ENCODE measurements at regions not wholly inside any gene's neighbourhood (a gene's known extent, or its start where the extent isn't known, plus 50 kb on each side); places are given as distances from the start of the nearest gene placed in this dataset.
"Not testable (repeated sequence)": the region's sequence is repeated elsewhere in the genome, so short reads cannot be mapped to it uniquely, and the experiment has no call there.

DNA sequence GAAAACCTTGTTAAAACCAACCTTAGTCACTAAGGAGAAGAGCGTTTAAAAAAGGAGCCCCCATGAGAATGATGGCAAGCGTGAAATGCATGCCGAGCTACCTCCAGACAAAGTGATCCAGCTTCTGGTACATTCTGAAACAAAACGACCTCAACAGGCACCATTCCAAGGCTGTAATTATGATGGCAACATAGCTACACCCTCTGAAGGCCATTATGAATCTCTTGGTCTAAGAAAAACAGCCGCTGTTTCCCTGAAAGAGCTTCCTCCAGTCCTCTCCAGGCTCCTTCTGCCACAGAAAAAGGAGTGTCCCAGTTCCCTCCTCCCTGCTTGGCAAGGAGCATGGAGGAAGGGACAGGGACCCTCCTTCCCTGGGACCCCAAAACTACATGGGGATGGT, 50.0 kb upstream of the ABLIM1 start:
- no peak for DNase-seq (ENCODE audit: low read depth, low spot score)
- no CpG with 5 or more reads among the region's 5 CpGs for WGBS (ENCODE audit: insufficient coverage, insufficient read length)

GRCh38 chr10:114708717-114709335, 50.8 kb upstream of the ABLIM1 start:
- H3K4me3 ChIP-seq (ENCODE audit: low read length), result no peak overlapping the region
- no peaks in the 10 kb centered on the region for H3K9me3 ChIP-seq (ENCODE audit: control insufficient read depth, insufficient read depth, low read length)
- no peak overlapping the region for H3K27ac ChIP-seq (ENCODE audit: low read length)
- no CpG with 5 or more reads among the region's 5 CpGs for WGBS (ENCODE audit: insufficient coverage, insufficient read length)
- H3K27me3 ChIP-seq (ENCODE audit: control insufficient read depth, insufficient read depth, low read length), result no peaks in the 10 kb centered on the region
- no peaks in the 10 kb centered on the region for H3K36me3 ChIP-seq (ENCODE audit: control insufficient read depth, insufficient read depth, low read length)
- DNase-seq (ENCODE audit: low read depth, low spot score), result no peak
- 0 out of 2 replicates have a peak, but pooled peaks cover 1% of the 10 kb centered on the region for H3K4me1 ChIP-seq (ENCODE audit: control insufficient read depth, insufficient read depth, low read length)

More for the DNA sequence above, 50.0 kb upstream of the ABLIM1 start:
- H3K27ac ChIP-seq (ENCODE audit: low read length), result no peak overlapping the region
- no peaks in the 10 kb centered on the region for H3K9me3 ChIP-seq (ENCODE audit: control insufficient read depth, insufficient read depth, low read length)
- H3K4me1 ChIP-seq (ENCODE audit: control insufficient read depth, insufficient read depth, low read length), result 0 out of 2 replicates have a peak, but pooled peaks cover 1% of the 10 kb centered on the region
- no peak overlapping the region for H3K4me3 ChIP-seq (ENCODE audit: low read length)
- H3K27me3 ChIP-seq (ENCODE audit: control insufficient read depth, insufficient read depth, low read length), result no peaks in the 10 kb centered on the region
- H3K36me3 ChIP-seq (ENCODE audit: control insufficient read depth, insufficient read depth, low read length), result no peaks in the 10 kb centered on the region

DNA sequence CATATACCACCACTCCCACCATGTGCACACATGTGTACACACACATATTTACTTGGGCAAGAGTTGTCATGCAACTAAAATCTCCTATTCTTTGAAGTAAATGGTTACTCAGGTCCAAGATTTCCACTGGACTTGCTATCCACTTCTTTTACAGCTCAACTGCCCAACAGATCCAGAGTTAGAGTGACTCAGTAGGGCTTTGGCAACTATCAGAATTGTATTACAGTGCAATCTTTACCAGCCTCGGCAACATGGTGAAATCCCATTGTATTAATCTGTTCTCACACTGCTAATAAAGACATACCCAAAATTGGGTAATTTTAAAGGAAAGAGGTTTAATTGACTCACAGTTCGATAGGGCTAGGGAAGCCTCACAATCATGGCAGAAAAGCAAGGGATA, 51.9 kb upstream of the ABLIM1 start:
- peaks cover 3% of the 10 kb centered on the region; the same call in 1 of the 2 replicates for H3K4me1 ChIP-seq (ENCODE audit: control insufficient read depth, insufficient read depth, low read length)
- H3K9me3 ChIP-seq (ENCODE audit: control insufficient read depth, insufficient read depth, low read length), result no peaks in the 10 kb centered on the region
- no peak overlapping the region for H3K27ac ChIP-seq (ENCODE audit: low read length)
- H3K4me3 ChIP-seq (ENCODE audit: low read length), result no peak overlapping the region
- H3K27me3 ChIP-seq (ENCODE audit: control insufficient read depth, insufficient read depth, low read length), result no peaks in the 10 kb centered on the region
- WGBS (ENCODE audit: insufficient coverage, insufficient read length), result no CpG with 5 or more reads among the region's 2 CpGs
- no peak for DNase-seq (ENCODE audit: low read depth, low spot score)
- no peaks in the 10 kb centered on the region for H3K36me3 ChIP-seq (ENCODE audit: control insufficient read depth, insufficient read depth, low read length)

GRCh38 chr10:114711176-114711868, 53.2 kb upstream of the ABLIM1 start:
- no CpG with 5 or more reads among the region's 5 CpGs for WGBS (ENCODE audit: insufficient coverage, insufficient read length)
- Histone ChIP-seq H3K27ac (ENCODE audit: low read length) (no peak overlapping the region), H3K4me1 (ENCODE audit: control insufficient read depth, insufficient read depth, low read length) (peaks cover 3% of the 10 kb centered on the region; the same call in 1 of the 2 replicates), H3K9me3 (ENCODE audit: control insufficient read depth, insufficient read depth, low read length) (no peaks in the 10 kb centered on the region), H3K36me3 (ENCODE audit: control insufficient read depth, insufficient read depth, low read length) (no peaks in the 10 kb centered on the region), H3K27me3 (ENCODE audit: control insufficient read depth, insufficient read depth, low read length) (no peaks in the 10 kb centered on the region), H3K4me3 (ENCODE audit: low read length) (no peak overlapping the region)
- DNase-seq (ENCODE audit: low read depth, low spot score), result no peak

- H3K27me3 ChIP-seq (ENCODE audit: control insufficient read depth, insufficient read depth, low read length), result no peaks in the 10 kb centered on the region
- no peaks in the 10 kb centered on the region for H3K9me3 ChIP-seq (ENCODE audit: control insufficient read depth, insufficient read depth, low read length)
- H3K27ac ChIP-seq (ENCODE audit: low read length), result no peak overlapping the region
- no peak for DNase-seq (ENCODE audit: low read depth, low spot score)
- H3K4me1 ChIP-seq (ENCODE audit: control insufficient read depth, insufficient read depth, low read length), result peaks cover 3% of the 10 kb centered on the region; the same call in 1 of the 2 replicates
- WGBS (ENCODE audit: insufficient coverage, insufficient read length), result no CpG with 5 or more reads among the region's 7 CpGs
- no peaks in the 10 kb centered on the region for H3K36me3 ChIP-seq (ENCODE audit: control insufficient read depth, insufficient read depth, low read length)
- H3K4me3 ChIP-seq (ENCODE audit: low read length), result no peak overlapping the region
Observed at GRCh38 chr10:114711869-114712250, 53.8 kb upstream of the ABLIM1 start.

DNA sequence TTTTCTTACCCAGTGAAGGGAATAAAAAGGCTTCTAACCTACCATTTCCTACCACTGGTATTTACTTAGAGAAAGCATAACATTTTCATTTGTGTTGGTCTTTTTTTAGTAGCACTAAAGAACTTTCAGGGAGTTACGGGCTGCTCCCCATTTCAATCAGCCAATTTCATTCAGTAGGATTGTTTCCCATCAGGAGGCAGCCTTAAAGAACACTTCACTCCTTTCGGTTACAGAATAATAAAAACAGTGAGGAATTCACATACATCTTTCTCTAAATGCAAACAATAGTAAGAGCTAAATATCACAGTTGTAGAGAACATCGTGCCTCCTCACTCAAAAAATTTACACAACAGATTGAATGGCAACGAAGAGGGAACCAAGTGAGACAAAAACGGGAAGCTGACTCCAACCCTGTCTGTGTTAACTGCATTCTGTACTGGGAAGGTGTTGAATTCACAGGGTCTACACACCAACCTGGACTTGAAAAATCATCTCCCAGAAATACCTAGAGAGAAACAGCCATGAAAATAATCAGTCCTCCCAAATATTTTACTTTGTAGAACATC, 55.5 kb upstream of the ABLIM1 start:
- H3K27me3 ChIP-seq (ENCODE audit: control insufficient read depth, insufficient read depth, low read length), result no peaks in the 10 kb centered on the region
- H3K4me3 ChIP-seq (ENCODE audit: low read length), result no peak overlapping the region
- no peak overlapping the region for H3K27ac ChIP-seq (ENCODE audit: low read length)
- peaks cover 1% of the 10 kb centered on the region; the same call in 1 of the 2 replicates for H3K4me1 ChIP-seq (ENCODE audit: control insufficient read depth, insufficient read depth, low read length)
- no peaks in the 10 kb centered on the region for H3K9me3 ChIP-seq (ENCODE audit: control insufficient read depth, insufficient read depth, low read length)
- WGBS (ENCODE audit: insufficient coverage, insufficient read length), result no CpG with 5 or more reads among the region's 5 CpGs
- DNase-seq (ENCODE audit: low read depth, low spot score), result no peak
- H3K36me3 ChIP-seq (ENCODE audit: control insufficient read depth, insufficient read depth, low read length), result no peaks in the 10 kb centered on the region

DNA sequence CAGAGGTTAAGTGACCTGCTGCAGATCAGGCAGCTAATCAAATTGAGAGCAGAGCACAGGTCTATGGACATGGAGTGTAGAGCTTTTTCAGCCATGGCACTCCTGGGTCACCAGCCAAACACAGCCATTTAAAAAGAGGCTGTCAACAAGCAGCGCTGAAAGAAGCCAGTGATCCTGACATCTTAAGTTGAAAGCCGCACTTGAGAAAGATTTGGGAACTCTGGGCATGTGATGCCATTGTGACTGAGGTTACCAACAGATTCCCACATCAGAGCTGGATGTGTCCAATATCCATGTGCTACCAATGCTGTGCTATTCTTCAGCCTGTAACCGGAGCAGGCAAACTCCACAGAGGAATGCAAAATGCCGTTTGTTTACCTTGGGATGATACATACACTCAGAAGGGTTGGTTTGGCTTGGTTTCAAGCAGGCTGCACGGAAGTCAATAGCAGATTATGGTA, 56.2 kb upstream of the ABLIM1 start:
- no CpG with 5 or more reads among the region's 5 CpGs for WGBS (ENCODE audit: insufficient coverage, insufficient read length)
- no peaks in the 10 kb centered on the region for H3K9me3 ChIP-seq (ENCODE audit: control insufficient read depth, insufficient read depth, low read length)
- no peak overlapping the region for H3K27ac ChIP-seq (ENCODE audit: low read length)
- peaks cover 1% of the 10 kb centered on the region; the same call in 1 of the 2 replicates for H3K4me1 ChIP-seq (ENCODE audit: control insufficient read depth, insufficient read depth, low read length)
- H3K36me3 ChIP-seq (ENCODE audit: control insufficient read depth, insufficient read depth, low read length), result no peaks in the 10 kb centered on the region
- no peak overlapping the region for H3K4me3 ChIP-seq (ENCODE audit: low read length)
- H3K27me3 ChIP-seq (ENCODE audit: control insufficient read depth, insufficient read depth, low read length), result no peaks in the 10 kb centered on the region
- DNase-seq (ENCODE audit: low read depth, low spot score), result no peak

DNA sequence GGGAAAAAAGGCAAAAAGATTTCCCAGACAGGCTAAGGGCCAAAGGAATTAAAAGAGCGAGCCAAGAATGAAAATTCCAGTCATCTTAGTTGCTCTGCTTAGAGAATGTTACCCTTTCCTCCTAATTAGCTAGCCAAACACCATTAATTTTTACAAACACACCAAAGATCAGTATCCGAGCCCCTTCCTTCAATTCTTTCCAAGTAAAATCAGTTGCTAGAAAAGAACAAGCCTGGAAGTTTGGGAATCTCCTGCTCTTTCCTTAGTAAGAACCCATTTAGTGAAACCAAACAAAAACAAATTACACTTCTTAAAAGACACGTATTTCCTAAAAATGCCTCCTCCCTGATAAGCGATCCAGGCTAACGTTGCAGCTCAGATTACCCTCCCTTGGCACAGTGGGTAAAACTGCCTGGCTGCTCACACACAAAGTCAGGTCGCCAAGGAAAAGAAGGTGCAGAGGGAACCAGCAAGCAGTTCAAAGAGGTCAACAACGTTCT, 57.1 kb upstream of the ABLIM1 start:
- no peaks in the 10 kb centered on the region for H3K36me3 ChIP-seq (ENCODE audit: control insufficient read depth, insufficient read depth, low read length)
- H3K4me1 ChIP-seq (ENCODE audit: control insufficient read depth, insufficient read depth, low read length), result peaks cover 1% of the 10 kb centered on the region; the same call in 1 of the 2 replicates
- DNase-seq (ENCODE audit: low read depth, low spot score), result no peak
- no peaks in the 10 kb centered on the region for H3K9me3 ChIP-seq (ENCODE audit: control insufficient read depth, insufficient read depth, low read length)
- H3K4me3 ChIP-seq (ENCODE audit: low read length), result no peak overlapping the region
- no CpG with 5 or more reads among the region's 7 CpGs for WGBS (ENCODE audit: insufficient coverage, insufficient read length)
- no peak overlapping the region for H3K27ac ChIP-seq (ENCODE audit: low read length)
- H3K27me3 ChIP-seq (ENCODE audit: control insufficient read depth, insufficient read depth, low read length), result no peaks in the 10 kb centered on the region

GRCh38 chr10:114716811-114717404, 58.8 kb upstream of the ABLIM1 start:
- no peak overlapping the region for H3K4me3 ChIP-seq (ENCODE audit: low read length)
- H3K27me3 ChIP-seq (ENCODE audit: control insufficient read depth, insufficient read depth, low read length), result no peaks in the 10 kb centered on the region
- WGBS (ENCODE audit: insufficient coverage, insufficient read length), result no CpG with 5 or more reads among the region's 2 CpGs
- H3K9me3 ChIP-seq (ENCODE audit: control insufficient read depth, insufficient read depth, low read length), result no peaks in the 10 kb centered on the region
- no peak for DNase-seq (ENCODE audit: low read depth, low spot score)
- no peaks in the 10 kb centered on the region for H3K36me3 ChIP-seq (ENCODE audit: control insufficient read depth, insufficient read depth, low read length)
- peaks cover 1% of the 10 kb centered on the region; the same call in 1 of the 2 replicates for H3K4me1 ChIP-seq (ENCODE audit: control insufficient read depth, insufficient read depth, low read length)
- no peak overlapping the region for H3K27ac ChIP-seq (ENCODE audit: low read length)

GRCh38 chr10:114717881-114718280, 59.8 kb upstream of the ABLIM1 start:
- not testable (repeated sequence) for H3K27ac ChIP-seq (ENCODE audit: low read length); H3K4me1 ChIP-seq (ENCODE audit: control insufficient read depth, insufficient read depth, low read length)

More at GRCh38 chr10:114717881-114718280, 59.8 kb upstream of the ABLIM1 start:
- H3K9me3 ChIP-seq (ENCODE audit: control insufficient read depth, insufficient read depth, low read length); DNase-seq (ENCODE audit: low read depth, low spot score); H3K27me3 ChIP-seq (ENCODE audit: control insufficient read depth, insufficient read depth, low read length); H3K4me3 ChIP-seq (ENCODE audit: low read length); H3K36me3 ChIP-seq (ENCODE audit: control insufficient read depth, insufficient read depth, low read length): not testable (repeated sequence)

All from iPS DF 6.9 (cell line).